Glutamatergic neuron (in vitro differentiated cells): ENCODE measurements at regions not wholly inside any gene's neighbourhood (a gene's known extent, or its start where the extent isn't known, plus 50 kb on each side); places are given as distances from the start of the nearest gene placed in this dataset.
"Not testable (repeated sequence)": the region's sequence is repeated elsewhere in the genome, so short reads cannot be mapped to it uniquely, and the experiment has no call there.

Experiments
- DNase-seq: peaks from one replicate; pipeline ENCODE4 v3.0.0; 2022
- H3K27ac Mint-ChIP-seq: one replicate; pipeline ENCODE4 v1.8.0; 2020; ENCODE audit warnings: mild to moderate bottlenecking, mixed read lengths, inconsistent platforms; ENCODE audit not compliant: unreplicated experiment
- H3K27me3 Mint-ChIP-seq: one replicate; pipeline ENCODE4 v1.8.0; 2020; ENCODE audit warnings: mild to moderate bottlenecking, moderate library complexity, mixed read lengths, inconsistent platforms; ENCODE audit not compliant: unreplicated experiment
- H3K36me3 Mint-ChIP-seq: one replicate; pipeline ENCODE4 v1.8.0; 2020; ENCODE audit warnings: mild to moderate bottlenecking, mixed read lengths, inconsistent platforms; ENCODE audit not compliant: unreplicated experiment
- H3K4me1 Mint-ChIP-seq: one replicate; pipeline ENCODE4 v1.8.0; 2020; ENCODE audit warnings: mild to moderate bottlenecking, low read depth, mixed read lengths, inconsistent platforms; ENCODE audit not compliant: unreplicated experiment
- H3K4me3 Mint-ChIP-seq: one replicate; pipeline ENCODE4 v1.8.0; 2020; ENCODE audit warnings: mild to moderate bottlenecking, mixed read lengths, inconsistent platforms; ENCODE audit not compliant: unreplicated experiment
- H3K9me3 Mint-ChIP-seq: one replicate; pipeline ENCODE4 v1.8.0; 2020; ENCODE audit warnings: mild to moderate bottlenecking, moderate library complexity, mixed read lengths, inconsistent platforms; ENCODE audit not compliant: unreplicated experiment
- TF ChIP-seq, protein P1 (sequence below): fragments of 200-600 bp; sonication (generic); IDR thresholded peaks from one replicate; pipeline ENCODE4 v1.5.0; 2021; ENCODE audit not compliant: partially characterized antibody, unreplicated experiment

DNA sequence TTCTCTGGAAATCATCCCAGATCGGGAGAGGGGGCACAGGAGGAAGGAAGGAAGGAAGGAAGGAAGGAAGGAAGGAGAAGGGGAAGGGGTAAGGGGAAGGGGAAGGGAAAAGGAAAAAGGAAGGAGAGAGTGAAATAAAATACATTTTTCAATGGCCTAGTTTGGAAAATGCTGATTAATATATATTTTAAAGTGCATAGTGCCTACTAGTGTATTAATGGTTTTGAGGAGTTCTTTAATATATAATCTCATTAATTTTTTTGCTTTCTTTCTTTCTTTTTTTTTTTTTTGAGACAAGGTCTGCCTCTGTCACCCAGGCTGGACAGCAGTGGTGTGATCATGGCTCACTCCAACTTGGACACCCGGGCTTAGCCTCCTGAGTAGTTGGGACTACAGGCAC is 107.8 kb upstream of the FOLH1 start:
- TF ChIP-seq, protein P1, sequence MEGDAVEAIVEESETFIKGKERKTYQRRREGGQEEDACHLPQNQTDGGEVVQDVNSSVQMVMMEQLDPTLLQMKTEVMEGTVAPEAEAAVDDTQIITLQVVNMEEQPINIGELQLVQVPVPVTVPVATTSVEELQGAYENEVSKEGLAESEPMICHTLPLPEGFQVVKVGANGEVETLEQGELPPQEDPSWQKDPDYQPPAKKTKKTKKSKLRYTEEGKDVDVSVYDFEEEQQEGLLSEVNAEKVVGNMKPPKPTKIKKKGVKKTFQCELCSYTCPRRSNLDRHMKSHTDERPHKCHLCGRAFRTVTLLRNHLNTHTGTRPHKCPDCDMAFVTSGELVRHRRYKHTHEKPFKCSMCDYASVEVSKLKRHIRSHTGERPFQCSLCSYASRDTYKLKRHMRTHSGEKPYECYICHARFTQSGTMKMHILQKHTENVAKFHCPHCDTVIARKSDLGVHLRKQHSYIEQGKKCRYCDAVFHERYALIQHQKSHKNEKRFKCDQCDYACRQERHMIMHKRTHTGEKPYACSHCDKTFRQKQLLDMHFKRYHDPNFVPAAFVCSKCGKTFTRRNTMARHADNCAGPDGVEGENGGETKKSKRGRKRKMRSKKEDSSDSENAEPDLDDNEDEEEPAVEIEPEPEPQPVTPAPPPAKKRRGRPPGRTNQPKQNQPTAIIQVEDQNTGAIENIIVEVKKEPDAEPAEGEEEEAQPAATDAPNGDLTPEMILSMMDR, result no peak
- H3K27me3 Mint-ChIP-seq, result no peaks in the 10 kb centered on the region
- H3K27ac Mint-ChIP-seq, result no peak overlapping the region
- H3K36me3 Mint-ChIP-seq, result no peaks in the 10 kb centered on the region
- H3K4me3 Mint-ChIP-seq, result no peak overlapping the region
- no peaks in the 10 kb centered on the region for H3K4me1 Mint-ChIP-seq
- no peak for DNase-seq
- peaks cover 2% of the 10 kb centered on the region for H3K9me3 Mint-ChIP-seq

DNA sequence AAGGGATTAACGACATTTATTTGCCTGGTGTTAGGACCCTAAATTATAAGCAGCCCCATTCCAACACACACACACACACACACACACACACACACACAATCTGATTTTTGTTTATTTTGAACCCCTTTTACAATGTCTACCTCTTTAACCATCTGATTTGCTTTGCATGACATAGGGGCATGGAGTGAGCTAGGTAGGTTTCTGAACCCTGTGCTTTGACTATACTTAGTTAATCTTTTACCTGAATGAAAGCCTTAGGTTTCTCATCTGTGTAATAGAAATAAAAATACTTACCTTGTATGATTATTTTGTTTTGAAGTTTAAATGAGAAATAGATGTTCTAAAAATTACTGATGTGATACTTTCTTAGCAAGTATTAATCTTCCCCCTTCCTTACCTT is 94.7 kb upstream of the FOLH1 start:
- no peak overlapping the region for H3K27ac Mint-ChIP-seq
- H3K9me3 Mint-ChIP-seq, result no peaks in the 10 kb centered on the region
- H3K36me3 Mint-ChIP-seq, result no peaks in the 10 kb centered on the region
- no peak overlapping the region for H3K4me3 Mint-ChIP-seq
- no peaks in the 10 kb centered on the region for H3K27me3 Mint-ChIP-seq
- TF ChIP-seq, protein P1, result no peak
- DNase-seq, result no peak
- H3K4me1 Mint-ChIP-seq, result no peaks in the 10 kb centered on the region

DNA sequence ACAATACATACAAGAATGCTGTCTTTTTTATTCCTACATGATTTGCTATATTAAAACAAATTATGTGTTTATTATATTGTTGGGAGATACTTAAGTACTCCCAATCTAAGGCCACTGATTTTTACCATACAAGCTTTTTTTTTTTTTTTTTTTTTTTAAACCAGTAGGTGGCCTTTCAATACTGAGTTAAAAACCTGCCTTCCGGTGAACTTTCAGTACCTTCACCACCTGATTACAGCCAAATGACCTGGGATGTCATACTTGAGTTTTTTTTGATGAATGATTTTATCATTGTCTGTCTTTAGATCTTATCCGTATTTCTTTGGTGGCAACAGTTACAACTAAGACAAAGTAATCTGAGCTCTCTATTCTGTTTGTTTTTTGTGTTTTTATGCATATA is 94.0 kb upstream of the FOLH1 start:
- Mint-ChIP-seq H3K4me1 (no peaks in the 10 kb centered on the region), H3K4me3 (no peak overlapping the region), H3K9me3 (no peaks in the 10 kb centered on the region), H3K27ac (no peak overlapping the region), H3K27me3 (no peaks in the 10 kb centered on the region), H3K36me3 (no peaks in the 10 kb centered on the region)
- TF ChIP-seq, protein P1, result no peak
- DNase-seq, result no peak

DNA sequence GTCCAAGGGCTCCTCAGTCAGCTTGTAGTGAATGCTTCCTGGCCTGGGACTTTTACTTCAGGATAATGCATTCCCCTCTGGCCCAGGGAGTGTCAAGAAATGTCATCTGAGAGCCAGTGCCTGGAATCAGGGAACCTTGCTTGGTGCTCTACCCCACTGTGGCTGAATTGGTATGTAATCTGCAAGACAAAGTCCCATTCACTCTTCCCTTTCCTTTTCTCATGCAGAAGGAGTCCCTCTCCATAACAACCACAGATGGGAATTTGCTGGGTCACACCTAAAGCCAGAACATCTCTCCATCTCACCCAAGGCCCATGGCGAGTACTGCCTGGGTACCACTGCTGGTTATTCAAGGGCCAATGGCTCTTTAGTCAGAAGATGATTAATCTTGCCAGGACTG is 89.6 kb upstream of the FOLH1 start:
- not testable (repeated sequence) for H3K9me3 Mint-ChIP-seq, H3K27me3 Mint-ChIP-seq, H3K36me3 Mint-ChIP-seq, H3K27ac Mint-ChIP-seq, H3K4me3 Mint-ChIP-seq, H3K4me1 Mint-ChIP-seq, DNase-seq

DNA sequence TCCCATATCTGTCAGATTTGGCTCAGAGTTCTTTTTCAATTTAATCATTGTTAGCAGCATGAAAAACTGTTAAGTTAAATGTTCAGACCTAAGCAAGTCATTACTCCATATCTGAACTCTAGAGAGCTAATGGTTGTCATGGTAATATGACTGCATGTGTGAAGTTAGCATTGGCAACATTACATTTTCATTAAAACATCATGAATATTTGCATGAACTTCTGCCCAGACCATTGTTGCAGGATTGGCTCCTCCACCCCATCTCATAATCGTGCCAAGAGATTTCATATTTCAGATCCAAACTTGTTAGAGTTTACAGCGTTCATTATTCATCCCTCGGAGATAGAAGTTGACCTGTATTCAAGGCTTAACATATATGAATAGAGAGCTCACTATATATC is 75.5 kb upstream of the FOLH1 start:
- DNase-seq, H3K27ac Mint-ChIP-seq, H3K4me3 Mint-ChIP-seq, H3K9me3 Mint-ChIP-seq, H3K27me3 Mint-ChIP-seq, H3K36me3 Mint-ChIP-seq, H3K4me1 Mint-ChIP-seq: not testable (repeated sequence)

DNA sequence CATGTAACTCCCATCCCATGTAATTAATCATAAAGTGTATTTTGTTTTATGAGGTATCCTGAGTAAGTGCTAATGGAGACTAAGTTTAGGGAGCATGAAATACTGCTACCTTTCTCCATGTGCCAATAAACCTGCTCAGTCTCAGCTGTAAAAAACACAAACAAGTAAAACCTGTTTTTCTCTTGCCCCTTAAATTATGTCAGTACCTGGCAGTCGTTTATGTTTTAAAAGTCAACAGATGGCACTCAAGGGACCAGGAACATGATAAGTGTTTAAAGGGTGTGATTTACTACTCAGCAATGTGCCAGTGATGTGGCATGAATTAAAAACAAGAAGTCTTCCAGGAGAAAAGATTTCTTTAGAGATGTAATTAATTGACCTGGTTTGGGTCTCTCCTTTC is 74.9 kb upstream of the FOLH1 start:
- not testable (repeated sequence) for H3K36me3 Mint-ChIP-seq, H3K9me3 Mint-ChIP-seq, H3K4me1 Mint-ChIP-seq, H3K4me3 Mint-ChIP-seq, H3K27ac Mint-ChIP-seq, DNase-seq, H3K27me3 Mint-ChIP-seq

DNA sequence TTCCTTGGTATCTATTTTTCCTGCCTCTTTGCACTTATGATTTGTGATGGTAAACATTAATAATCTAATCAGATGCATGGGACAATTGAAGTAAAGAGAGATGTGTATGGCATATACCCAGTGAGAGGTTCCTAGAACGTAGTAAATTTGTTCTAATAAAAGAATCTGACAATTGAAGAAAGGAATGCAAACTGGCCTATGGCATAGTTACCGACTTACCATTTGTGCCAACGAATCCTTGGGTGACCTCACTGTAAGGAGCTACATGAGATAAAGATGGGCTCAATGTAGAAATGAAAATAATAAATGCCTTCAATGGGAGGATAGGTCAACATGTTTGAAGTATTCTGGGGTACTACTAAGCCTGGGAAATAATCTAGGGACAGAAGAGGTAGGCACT is 73.7 kb upstream of the FOLH1 start:
- H3K27ac Mint-ChIP-seq, DNase-seq, H3K9me3 Mint-ChIP-seq, H3K4me1 Mint-ChIP-seq, H3K36me3 Mint-ChIP-seq, H3K27me3 Mint-ChIP-seq, H3K4me3 Mint-ChIP-seq: not testable (repeated sequence)

DNA sequence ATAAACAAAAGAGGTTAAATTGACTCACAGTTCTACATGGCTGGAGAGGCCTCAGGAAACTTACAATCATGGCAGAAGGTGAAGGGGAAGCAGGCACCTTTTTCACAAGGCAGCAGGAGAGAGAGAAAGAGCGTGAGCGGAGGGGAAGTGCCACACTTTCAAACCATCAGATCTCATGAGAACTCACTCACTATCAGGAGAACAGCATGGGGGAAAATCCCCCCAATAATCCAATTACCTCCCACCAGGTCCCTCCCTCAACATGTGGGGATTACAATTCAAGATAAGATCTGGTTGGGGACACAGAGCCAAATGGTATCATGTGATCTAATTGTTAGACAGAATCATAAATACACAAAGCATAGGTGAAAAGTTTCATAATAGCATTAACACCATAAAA is 69.5 kb upstream of the FOLH1 start:
- not testable (repeated sequence) for H3K4me3 Mint-ChIP-seq, H3K36me3 Mint-ChIP-seq, H3K9me3 Mint-ChIP-seq, H3K4me1 Mint-ChIP-seq, H3K27ac Mint-ChIP-seq, DNase-seq, H3K27me3 Mint-ChIP-seq
